SK-N-SH treated with all-trans-retinoic acid at 6 μM for 48 hours (cell line): ENCODE measurements at regions not wholly inside any gene's neighbourhood (a gene's known extent, or its start where the extent isn't known, plus 50 kb on each side); places are given as distances from the start of the nearest gene placed in this dataset.

Experiments
- ATAC-seq: fragments of 200-7000 bp; cut with Tn5 transposase; 3 replicates; pipeline ENCODE4 v1.9.1; 2020; ENCODE audit warnings: mild to moderate bottlenecking, moderate library complexity
- ARNTL ChIP-seq: fragments of 450-650 bp; formaldehyde crosslinking; IDR thresholded peaks from 2 replicates; pipeline ENCODE4 v1.5.0; 2020; ENCODE audit warnings: low read depth, mild to moderate bottlenecking, moderate library complexity, borderline replicate concordance
- CSDC2 ChIP-seq: fragments of 250-450 bp; sonication (Bioruptor Pico); IDR thresholded peaks from 2 replicates; pipeline ENCODE4 v1.5.0; 2020; ENCODE audit warnings: mild to moderate bottlenecking, moderate library complexity
- ESRRG ChIP-seq: fragments of 250-450 bp; sonication (Bioruptor Pico); IDR thresholded peaks from 2 replicates; pipeline ENCODE4 v1.6.1; 2021; ENCODE audit warnings: mild to moderate bottlenecking
- GLIS3 ChIP-seq: fragments of 250-450 bp; sonication (Bioruptor Pico); IDR thresholded peaks from 2 replicates; pipeline ENCODE4 v1.5.0; 2020; ENCODE audit warnings: mild to moderate bottlenecking, moderate library complexity
- OSR1 ChIP-seq: fragments of 250-450 bp; sonication (Bioruptor Pico); IDR thresholded peaks from 2 replicates; pipeline ENCODE4 v1.8.0; 2022; ENCODE audit warnings: moderate library complexity, mild to moderate bottlenecking, inconsistent platforms
- PPARA ChIP-seq: fragments of 250-450 bp; sonication (Bioruptor Pico); IDR thresholded peaks from 2 replicates; pipeline ENCODE4 v1.5.0; 2020; ENCODE audit warnings: mild to moderate bottlenecking, borderline replicate concordance
- RARB ChIP-seq: fragments of 250-450 bp; sonication (Bioruptor Pico); IDR thresholded peaks from 2 replicates; pipeline ENCODE4 v1.8.0; 2021; ENCODE audit warnings: mild to moderate bottlenecking, moderate library complexity
- SNAI2 ChIP-seq: fragments of 250-450 bp; sonication (Bioruptor Pico); IDR thresholded peaks from 2 replicates; pipeline ENCODE4 v1.5.0; 2020; ENCODE audit warnings: mild to moderate bottlenecking, moderate library complexity
- TCF4 ChIP-seq: fragments of 250-450 bp; sonication (Bioruptor Pico); IDR thresholded peaks from 2 replicates; pipeline ENCODE4 v1.8.0; 2021; ENCODE audit warnings: mild to moderate bottlenecking, moderate library complexity, borderline replicate concordance
- TOX ChIP-seq: fragments of 250-450 bp; sonication (Bioruptor Pico); IDR thresholded peaks from 2 replicates; pipeline ENCODE4 v1.8.0; 2021; ENCODE audit warnings: mild to moderate bottlenecking, moderate library complexity, borderline replicate concordance
- ZFP30 ChIP-seq: fragments of 450-650 bp; formaldehyde crosslinking; IDR thresholded peaks from 2 replicates; pipeline ENCODE4 v1.5.0; 2022; ENCODE audit warnings: mild to moderate bottlenecking, moderate library complexity
- ZNF565 ChIP-seq: fragments of 450-650 bp; formaldehyde crosslinking; conservative IDR thresholded peaks from 2 replicates; pipeline ENCODE4 v1.5.0; 2020; ENCODE audit warnings: low read depth, mild to moderate bottlenecking, moderate library complexity
- TF ChIP-seq, protein P1 (sequence below): fragments of 250-450 bp; sonication (Bioruptor Pico); IDR thresholded peaks from 2 replicates; pipeline ENCODE4 v1.5.1; 2020; ENCODE audit warnings: low read depth, mild to moderate bottlenecking, moderate library complexity
- TF ChIP-seq, protein P2 (sequence below): fragments of 250-450 bp; sonication (Bioruptor Pico); IDR thresholded peaks from 2 replicates; pipeline ENCODE4 v1.8.0; 2020; ENCODE audit warnings: mild to moderate bottlenecking, moderate library complexity, borderline replicate concordance
- TF ChIP-seq, protein P3 (sequence below): fragments of 250-450 bp; sonication (Bioruptor Pico); IDR thresholded peaks from 2 replicates; pipeline ENCODE4 v1.5.0; 2020; ENCODE audit warnings: mild to moderate bottlenecking, moderate library complexity
- TF ChIP-seq, protein P4 (sequence below): fragments of 250-450 bp; sonication (Bioruptor Pico); IDR thresholded peaks from 2 replicates; pipeline ENCODE4 v1.8.0; 2021; ENCODE audit warnings: low read depth, mild to moderate bottlenecking, moderate library complexity, borderline replicate concordance

DNA sequence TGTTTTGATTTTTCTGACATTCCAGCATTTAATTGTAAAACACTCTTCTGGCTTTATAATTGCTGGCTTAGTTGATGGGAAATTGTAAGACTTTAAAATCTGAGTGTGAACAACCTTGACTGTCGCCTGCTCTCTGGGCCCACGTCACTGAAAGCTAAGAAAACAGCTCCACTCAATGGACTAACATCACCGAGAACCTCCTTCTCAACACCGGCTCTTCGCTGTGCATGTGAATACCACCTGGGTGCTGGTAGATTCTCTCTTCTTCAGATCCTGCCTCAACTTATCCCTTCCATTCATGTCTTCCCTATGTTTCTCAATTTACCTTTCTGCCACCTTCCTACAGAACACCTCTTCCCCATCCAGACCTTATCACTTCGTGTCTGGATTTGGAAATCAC is 523.1 kb upstream of the ID2 start:
- TF ChIP-seq SNAI2 (CRISPR knock-in tag): no peak
- TF ChIP-seq ESRRG (CRISPR knock-in tag): no peak
- no peak for TF ChIP-seq OSR1
- TF ChIP-seq, protein P1, sequence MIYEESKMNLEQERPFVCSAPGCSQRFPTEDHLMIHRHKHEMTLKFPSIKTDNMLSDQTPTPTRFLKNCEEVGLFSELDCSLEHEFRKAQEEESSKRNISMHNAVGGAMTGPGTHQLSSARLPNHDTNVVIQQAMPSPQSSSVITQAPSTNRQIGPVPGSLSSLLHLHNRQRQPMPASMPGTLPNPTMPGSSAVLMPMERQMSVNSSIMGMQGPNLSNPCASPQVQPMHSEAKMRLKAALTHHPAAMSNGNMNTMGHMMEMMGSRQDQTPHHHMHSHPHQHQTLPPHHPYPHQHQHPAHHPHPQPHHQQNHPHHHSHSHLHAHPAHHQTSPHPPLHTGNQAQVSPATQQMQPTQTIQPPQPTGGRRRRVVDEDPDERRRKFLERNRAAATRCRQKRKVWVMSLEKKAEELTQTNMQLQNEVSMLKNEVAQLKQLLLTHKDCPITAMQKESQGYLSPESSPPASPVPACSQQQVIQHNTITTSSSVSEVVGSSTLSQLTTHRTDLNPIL (CRISPR knock-in tag): no peak
- TF ChIP-seq TOX (CRISPR knock-in tag): no peak
- TF ChIP-seq RARB (CRISPR knock-in tag): no peak
- TF ChIP-seq ZFP30 (CRISPR knock-in tag): no peak
- TF ChIP-seq CSDC2 (CRISPR knock-in tag): no peak
- TF ChIP-seq, protein P2, sequence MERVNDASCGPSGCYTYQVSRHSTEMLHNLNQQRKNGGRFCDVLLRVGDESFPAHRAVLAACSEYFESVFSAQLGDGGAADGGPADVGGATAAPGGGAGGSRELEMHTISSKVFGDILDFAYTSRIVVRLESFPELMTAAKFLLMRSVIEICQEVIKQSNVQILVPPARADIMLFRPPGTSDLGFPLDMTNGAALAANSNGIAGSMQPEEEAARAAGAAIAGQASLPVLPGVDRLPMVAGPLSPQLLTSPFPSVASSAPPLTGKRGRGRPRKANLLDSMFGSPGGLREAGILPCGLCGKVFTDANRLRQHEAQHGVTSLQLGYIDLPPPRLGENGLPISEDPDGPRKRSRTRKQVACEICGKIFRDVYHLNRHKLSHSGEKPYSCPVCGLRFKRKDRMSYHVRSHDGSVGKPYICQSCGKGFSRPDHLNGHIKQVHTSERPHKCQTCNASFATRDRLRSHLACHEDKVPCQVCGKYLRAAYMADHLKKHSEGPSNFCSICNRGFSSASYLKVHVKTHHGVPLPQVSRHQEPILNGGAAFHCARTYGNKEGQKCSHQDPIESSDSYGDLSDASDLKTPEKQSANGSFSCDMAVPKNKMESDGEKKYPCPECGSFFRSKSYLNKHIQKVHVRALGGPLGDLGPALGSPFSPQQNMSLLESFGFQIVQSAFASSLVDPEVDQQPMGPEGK (CRISPR knock-in tag): no peak
- no peak for TF ChIP-seq TCF4 (CRISPR knock-in tag)
- TF ChIP-seq PPARA (CRISPR knock-in tag): no peak
- TF ChIP-seq, protein P3, sequence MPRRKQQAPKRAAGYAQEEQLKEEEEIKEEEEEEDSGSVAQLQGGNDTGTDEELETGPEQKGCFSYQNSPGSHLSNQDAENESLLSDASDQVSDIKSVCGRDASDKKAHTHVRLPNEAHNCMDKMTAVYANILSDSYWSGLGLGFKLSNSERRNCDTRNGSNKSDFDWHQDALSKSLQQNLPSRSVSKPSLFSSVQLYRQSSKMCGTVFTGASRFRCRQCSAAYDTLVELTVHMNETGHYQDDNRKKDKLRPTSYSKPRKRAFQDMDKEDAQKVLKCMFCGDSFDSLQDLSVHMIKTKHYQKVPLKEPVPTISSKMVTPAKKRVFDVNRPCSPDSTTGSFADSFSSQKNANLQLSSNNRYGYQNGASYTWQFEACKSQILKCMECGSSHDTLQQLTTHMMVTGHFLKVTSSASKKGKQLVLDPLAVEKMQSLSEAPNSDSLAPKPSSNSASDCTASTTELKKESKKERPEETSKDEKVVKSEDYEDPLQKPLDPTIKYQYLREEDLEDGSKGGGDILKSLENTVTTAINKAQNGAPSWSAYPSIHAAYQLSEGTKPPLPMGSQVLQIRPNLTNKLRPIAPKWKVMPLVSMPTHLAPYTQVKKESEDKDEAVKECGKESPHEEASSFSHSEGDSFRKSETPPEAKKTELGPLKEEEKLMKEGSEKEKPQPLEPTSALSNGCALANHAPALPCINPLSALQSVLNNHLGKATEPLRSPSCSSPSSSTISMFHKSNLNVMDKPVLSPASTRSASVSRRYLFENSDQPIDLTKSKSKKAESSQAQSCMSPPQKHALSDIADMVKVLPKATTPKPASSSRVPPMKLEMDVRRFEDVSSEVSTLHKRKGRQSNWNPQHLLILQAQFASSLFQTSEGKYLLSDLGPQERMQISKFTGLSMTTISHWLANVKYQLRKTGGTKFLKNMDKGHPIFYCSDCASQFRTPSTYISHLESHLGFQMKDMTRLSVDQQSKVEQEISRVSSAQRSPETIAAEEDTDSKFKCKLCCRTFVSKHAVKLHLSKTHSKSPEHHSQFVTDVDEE (CRISPR knock-in tag): no peak
- TF ChIP-seq, all 23 proteins: peak for 0
- ATAC-seq: no peak

DNA sequence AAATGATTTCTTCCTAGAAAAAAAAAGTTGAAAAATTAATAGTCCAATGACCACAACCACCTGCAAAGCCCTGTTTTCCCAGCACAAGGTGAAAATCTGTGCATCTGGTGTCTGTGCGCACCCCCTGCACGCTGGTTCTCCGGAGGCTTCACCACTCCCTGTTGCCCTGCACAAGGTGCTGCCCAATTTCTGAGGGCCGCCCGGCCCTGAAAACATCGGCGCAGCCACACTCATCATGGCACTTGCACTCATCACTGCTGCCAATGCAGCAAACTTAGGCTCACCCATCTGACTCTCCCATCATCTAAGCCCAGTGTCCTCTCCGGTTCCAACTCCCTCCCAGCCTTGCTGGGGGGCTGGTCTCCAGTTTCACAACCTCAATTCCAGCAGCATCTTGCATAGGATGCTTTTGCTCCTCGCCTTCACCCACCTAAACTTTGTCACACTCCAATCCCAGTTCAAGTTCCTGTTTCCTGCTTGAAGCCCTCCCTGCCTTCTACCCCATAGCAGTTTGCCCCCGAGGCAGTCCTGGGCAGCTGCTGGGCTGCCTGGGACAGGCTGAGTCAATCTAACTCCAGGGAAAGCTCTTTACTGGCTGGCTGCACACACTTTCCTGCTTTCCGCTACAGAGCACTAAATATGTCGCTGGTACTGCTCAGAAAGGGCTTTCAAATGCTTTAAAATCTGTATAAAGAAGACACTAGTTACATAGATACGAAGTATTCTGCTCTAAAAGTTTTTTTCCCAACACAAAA is 522.5 kb upstream of the ID2 start:
- ATAC-seq: no peak; the same call in 2 of the 3 replicates
- TF ChIP-seq GLIS3 (CRISPR knock-in tag) (no peak), PPARA (CRISPR knock-in tag) (no peak), SNAI2 (CRISPR knock-in tag) (no peak), CSDC2 (CRISPR knock-in tag) (no peak), ARNTL (no peak), ESRRG (CRISPR knock-in tag) (no peak)
- TF ChIP-seq, protein P2 (CRISPR knock-in tag): no peak
- TF ChIP-seq, all 23 proteins: peak for 0

DNA sequence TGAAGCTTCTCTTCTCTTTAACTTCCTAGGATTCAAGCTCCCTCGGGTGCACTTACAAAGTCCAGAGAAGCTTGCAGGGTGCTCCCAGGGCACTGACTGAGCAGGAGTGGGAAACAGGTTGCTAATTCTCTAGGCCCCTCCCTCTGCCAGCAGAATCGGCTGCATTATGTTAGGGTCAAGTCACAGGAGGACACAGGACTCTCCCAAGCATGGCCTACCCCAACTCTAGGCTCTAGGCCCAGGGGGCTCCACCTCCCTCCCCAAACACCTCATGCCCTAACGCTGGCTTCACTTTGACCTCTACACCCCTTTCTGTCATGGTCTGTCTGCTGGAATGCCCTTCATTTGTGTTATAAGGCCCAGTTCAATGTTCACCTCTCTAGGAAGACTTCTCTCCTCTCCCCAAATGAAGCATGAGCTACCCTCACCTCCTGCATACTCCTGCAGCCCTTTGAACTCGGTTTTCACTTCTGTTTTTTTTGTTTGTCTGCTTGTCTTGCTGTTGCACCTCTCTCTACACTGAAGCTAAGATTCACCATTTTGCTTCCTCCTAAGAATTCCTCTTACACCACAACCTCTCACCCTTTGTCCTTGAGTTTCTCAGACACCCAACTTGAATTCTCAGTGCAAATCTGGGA is 521.8 kb upstream of the ID2 start:
- no peak for ATAC-seq
- no peak for TF ChIP-seq ZNF565 (CRISPR knock-in tag)

DNA sequence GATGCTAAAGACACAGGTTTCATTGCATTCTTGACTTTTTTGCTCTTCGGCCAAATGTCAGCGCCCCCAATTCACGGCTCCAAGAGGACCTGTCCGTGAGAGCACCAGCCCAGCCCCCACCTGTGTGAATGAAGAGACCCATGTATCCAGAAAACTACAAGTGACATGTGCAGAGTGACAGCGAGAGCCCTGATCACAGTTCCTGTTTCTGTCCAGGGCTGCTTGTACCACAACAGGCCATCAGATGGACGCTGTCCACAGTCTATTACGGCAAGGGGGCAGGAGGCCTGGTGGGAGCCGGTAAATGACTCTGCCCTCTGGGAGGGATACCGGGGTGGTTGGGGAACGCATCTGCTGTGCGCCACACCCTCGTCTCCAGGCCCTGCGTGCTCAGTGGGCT is 520.9 kb upstream of the ID2 start:
- no peak for ATAC-seq
- TF ChIP-seq TCF4 (CRISPR knock-in tag) (no peak), ZNF565 (CRISPR knock-in tag) (no peak), TOX (CRISPR knock-in tag) (no peak), SNAI2 (CRISPR knock-in tag) (no peak), CSDC2 (CRISPR knock-in tag) (no peak), ARNTL (no peak)
- TF ChIP-seq, protein P4, sequence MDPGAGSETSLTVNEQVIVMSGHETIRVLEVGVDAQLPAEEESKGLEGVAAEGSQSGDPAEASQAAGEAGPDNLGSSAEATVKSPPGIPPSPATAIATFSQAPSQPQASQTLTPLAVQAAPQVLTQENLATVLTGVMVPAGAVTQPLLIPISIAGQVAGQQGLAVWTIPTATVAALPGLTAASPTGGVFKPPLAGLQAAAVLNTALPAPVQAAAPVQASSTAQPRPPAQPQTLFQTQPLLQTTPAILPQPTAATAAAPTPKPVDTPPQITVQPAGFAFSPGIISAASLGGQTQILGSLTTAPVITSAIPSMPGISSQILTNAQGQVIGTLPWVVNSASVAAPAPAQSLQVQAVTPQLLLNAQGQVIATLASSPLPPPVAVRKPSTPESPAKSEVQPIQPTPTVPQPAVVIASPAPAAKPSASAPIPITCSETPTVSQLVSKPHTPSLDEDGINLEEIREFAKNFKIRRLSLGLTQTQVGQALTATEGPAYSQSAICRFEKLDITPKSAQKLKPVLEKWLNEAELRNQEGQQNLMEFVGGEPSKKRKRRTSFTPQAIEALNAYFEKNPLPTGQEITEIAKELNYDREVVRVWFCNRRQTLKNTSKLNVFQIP (CRISPR knock-in tag): no peak
- TF ChIP-seq, protein P1 (CRISPR knock-in tag): no peak
